Stimulated activated CD8-positive, alpha-beta memory T cell treated with anti-CD3 and anti-CD28 coated beads, Interleukin-12 subunit alpha, Interleukin-12 subunit beta, amount 100 ng/mL, for 1 hour (primary cell): ENCODE measurements at regions not wholly inside any gene's neighbourhood (a gene's known extent, or its start where the extent isn't known, plus 50 kb on each side); places are given as distances from the start of the nearest gene placed in this dataset.

Source experiments
- DNase-seq: peaks from one replicate; pipeline ENCODE4 v3.0.0-alpha.2; 2020; ENCODE audit warnings: low read depth

DNA sequence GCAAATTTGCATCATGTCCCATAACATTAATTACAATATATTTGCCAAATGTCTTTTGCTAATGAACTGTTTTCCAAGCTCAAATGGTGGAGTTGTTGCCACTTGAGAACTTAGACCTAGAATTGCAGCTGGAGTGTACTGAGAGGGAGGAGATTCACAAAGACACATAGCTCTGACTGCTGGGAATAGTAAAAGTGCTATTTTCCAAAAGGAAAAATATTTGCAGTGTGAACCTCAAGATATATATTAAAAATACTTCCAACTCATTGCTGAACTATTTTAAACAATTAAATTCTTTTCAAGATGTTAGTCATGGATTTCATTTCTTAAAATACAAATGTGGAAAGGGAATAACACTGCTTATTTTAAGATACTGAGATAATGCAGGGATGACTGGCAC, 666.8 kb upstream of the ARPP21 start:
- DNase-seq, result no peak

DNA sequence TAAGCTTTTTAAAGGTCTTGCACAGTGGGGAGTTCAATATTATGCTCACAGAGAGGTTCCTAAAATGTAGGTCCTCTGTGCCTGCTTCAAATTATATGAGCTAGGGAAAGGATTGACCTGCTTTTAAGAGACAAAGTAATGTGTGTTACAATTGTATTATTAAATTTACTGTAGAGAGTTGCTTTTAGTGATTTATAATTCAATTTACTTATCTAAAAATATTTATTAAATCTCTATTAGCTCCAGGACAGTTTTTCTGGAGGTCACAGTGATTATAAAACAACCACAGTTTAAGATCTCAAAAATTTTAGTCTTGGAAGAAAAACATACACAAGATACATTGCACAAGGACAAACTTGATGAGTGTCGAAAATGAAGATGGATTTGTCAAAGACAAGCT, 665.7 kb upstream of the ARPP21 start:
- no peak for DNase-seq

DNA sequence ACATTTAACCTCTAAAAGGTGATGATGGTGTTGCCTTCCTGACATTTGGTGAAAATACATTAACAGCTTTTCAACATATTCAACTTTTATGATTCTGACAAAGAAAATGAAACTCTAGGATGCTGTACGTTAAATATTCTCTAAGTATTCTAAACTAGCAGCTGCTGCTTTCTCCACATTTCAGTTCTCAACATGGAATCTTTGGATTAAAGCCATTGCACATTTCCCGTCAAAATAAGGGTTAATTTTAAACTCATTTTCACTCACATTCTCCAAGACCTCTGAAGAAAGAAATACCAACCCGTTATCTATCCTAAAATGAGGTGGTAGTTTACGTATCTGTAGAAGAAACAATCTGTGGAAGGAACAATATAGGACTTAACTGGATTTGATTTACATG, 655.7 kb upstream of the ARPP21 start:
- DNase-seq, result no peak

DNA sequence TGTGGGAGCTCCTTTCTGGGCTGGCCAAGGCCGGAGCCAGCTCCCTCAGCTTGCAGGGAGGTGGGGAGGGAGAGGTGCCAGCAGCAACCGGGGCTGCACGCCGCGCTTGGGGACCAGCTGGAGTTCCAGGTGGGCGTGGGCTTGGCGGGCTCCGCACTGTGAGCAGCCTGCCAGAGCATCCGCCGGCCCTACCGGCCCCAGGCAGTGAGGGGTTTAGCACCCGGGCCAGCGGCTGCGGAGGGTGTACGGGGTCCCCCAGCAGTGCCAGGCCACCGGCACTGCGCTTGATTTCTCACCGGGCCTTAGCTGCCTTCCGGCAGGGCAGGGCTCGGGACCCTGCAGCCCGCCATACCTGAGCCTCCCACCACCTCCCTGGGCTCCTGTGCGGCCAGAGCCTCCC, 651.0 kb upstream of the ARPP21 start:
- DNase-seq, result no peak

DNA sequence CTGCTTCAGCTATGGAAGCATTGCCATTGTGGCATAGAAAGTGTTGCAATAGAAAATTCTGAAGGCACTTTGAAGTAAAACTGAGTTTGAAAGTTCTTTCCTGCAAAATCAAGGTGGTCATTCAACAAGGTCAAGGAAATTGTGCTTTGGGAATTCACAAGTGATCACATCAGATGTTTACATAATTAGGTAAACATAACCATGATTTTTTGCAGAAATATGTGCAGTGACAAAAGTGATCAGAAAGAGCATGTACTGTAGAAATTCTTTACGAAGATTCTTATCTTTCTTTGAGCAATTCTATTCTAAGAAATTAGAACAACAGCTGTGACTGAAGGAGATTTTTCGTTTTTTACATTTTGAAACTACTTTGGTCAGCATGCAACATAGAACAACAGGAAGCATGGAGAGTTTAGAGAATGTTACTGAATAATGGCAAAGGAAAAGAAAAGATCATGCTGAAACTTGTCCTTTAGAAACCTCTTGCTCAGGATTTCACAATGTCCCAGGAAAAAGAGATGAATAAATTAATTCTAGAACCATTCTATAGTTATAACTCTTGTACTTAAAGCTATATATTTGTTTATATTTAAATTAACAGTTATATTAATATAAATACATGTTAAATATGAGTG, 643.4 kb upstream of the ARPP21 start:
- no peak for DNase-seq

DNA sequence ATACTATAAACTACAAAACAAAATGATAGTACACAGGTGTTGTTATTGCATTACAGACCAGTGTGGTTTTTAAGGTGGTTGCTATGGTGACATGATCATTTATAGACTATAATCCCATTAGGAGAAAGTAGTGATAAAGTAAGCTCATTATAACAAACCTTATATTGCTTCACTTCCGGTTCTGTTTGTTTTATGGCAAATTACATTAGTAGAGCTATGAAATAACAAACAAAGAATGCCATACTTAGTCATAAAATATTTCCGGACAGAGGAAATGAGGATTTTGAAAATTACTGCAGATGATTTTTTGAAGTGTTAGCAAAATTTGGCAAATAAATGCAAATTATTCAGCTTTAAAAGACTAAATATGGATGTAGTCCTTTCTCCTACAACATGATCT, 640.4 kb upstream of the ARPP21 start:
- no peak for DNase-seq

DNA sequence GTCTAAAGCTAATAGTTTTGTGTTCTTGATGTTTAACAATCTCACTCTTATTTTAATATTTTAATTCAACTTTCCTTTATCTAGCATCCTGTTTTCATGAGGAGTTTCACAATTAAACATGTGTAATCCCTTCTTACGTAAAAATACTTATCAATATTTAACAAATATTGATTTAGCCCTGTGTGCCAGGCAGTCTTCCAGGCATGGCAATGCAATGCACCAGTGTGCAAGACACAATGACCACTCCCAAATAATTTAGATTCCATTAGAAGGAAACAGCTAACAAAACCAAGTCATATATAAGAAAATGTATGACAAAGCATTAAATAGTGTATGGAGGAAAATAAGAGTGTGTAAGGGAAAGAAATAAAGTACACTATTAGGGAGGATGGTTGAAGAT, 627.1 kb upstream of the ARPP21 start:
- no peak for DNase-seq

DNA sequence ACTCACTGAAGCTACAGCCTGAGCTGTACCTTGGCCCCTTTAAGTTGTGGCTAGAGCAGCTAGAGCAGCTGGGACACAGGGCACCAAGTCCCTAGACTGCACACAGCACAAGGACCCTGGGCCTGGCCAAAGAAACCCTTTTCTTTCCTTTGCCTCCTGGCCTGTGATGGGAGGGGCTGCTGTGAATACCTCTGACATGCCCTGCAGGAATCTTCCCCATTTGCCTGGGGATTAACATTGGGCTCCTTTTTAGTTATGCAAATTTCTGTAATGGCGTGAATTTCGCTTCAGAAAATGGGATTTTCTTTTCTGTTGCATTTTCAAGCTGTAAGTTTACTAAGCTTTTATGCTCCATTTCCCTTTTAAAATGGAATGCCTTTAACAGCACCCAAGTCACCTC, 611.2 kb upstream of the ARPP21 start:
- DNase-seq, result no peak

DNA sequence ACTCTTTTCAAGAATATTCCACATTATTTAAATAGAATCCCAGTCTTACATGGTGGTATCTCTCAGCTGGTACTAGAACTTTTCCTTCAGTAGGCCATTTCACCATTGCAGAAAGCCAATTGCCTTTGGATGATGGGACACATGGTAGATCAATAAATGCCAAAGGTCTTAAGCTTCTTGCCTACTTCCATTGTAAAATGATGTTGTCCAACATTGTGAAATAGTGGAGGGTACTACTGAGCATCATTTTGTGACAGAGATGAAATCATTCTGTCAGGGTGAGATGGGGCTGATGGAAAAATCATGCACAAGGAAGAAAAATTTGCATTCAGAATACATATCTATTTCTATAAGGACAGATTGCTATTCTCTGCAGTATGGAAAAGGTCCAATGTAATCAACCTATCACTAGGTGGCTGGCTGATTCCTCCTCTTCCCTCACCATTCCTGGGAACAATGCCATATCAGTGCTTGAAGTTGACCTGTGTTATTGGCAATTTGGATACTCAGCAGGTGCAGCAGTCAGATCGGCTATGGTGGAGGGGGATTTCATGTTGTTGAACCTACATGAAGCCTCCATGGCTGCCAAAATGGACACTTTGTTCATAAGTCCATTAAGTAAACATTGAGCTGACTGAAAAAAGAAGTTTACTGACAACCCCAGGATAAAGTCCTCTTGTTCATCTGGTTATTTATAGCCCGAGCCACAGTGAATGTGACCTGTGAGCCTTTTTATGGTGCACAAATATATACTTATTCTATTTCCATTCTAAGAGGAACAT, 596.9 kb upstream of the ARPP21 start:
- DNase-seq, result no peak

DNA sequence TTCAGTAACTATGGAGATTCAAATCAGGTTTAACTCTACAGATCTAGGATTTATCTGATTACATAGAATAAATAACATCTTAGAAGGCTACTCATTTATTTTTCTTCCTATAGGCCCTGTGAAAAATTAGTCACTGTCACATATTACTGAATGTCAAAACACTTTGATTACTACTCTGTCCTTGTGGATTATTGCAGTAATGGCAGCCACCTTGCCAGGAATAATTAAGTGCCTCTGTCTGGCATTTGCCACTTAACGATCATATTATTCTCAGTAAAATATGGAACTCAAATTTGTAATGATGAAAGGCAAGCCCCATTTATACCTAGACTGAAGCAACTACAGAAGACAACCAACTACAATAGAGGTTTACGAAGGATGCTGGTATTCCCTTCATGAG, 596.3 kb upstream of the ARPP21 start:
- DNase-seq, result no peak

DNA sequence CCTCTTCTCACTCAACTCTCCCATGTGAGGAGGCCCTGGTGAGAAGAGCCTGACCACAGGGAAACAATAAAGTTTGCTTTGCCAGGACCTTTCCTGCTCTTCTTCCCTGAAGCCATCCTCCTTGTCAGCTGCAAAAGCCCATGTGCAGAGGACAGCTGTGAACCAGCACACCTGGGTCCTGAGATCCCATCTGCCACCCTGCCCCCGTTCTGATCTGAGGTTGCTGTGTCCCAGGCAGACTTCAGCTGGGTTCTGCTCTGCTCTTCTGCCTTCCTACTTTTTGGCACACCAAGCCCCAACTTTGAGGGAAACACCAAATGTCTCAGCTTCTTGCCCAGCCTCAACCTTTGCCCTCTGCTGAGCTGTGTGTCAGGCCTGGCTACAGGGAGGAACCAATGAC, 595.1 kb upstream of the ARPP21 start:
- DNase-seq, result no peak

DNA sequence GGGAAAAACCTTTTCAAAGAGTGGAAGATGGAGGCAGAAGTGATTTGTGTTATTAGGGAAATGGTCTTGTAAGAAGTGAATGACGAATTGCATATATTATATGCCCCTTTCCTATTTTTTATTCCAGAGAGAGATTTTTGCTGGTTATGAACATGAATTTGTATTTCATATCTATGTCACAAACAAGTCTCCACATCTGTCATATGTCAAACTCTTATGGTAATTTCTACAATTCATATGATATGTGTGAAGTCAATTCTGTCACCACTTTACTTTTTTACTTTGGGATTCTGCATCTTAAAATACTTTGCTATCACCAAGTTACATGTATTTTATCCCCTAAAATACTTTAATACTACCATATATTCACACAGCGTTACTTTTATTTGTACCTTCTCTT, 594.2 kb upstream of the ARPP21 start:
- no peak for DNase-seq

DNA sequence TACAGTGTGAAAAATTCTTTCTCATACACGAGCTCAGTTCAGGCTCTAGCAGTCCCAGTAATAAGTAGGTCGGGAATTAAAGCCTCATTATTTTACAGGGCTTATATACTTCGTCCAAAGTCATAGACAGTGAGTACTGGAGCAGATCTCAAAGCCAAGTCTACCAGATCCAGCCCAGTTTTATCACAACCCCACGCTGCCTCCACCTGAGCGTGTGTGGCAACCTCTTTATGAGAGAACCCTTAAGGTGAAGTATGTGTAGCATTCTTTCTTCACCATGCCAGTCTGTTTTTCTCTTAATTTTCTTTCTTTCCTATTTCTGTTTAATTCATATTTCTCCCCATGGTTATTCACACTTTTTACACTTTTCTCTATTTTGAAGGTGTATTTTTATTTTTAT, 574.6 kb upstream of the ARPP21 start:
- no peak for DNase-seq

DNA sequence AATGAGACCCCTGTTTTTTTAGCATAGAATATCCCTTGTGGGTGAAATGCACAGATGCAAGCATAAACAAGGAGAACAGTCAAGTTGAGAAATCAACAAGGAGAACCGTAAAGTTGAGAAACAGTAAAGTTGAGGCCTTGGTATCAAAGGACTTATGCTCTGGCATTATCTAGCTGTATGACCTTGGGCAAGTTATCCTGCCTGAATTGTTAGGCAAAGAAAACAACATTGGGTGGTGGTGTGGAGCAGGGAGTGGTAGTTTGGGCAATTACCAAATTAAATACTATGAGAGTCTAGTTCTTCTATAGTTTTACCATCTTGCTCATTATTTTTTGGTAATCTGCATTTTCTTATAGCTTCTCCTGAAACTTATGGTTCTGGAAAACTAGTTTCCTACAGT, 573.4 kb upstream of the ARPP21 start:
- DNase-seq, result no peak

DNA sequence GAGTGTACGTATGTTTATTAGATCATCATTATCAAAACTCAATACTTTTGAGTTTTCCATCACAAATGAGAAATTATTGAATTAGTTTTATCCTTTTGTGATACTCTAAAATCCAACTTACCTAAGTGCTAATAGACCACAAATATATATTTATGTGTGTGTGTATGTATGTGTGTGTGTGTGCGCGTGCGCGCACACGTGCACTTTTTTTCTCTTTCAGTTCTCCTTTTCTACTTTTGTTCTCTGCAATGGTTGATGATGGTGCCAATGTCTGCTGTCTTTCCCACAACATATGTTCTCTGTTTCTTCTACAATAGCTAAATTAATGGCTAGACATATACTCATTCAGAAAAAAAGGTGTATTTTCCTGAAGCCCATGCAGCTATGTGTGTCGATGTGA, 571.6 kb upstream of the ARPP21 start:
- DNase-seq, result no peak

DNA sequence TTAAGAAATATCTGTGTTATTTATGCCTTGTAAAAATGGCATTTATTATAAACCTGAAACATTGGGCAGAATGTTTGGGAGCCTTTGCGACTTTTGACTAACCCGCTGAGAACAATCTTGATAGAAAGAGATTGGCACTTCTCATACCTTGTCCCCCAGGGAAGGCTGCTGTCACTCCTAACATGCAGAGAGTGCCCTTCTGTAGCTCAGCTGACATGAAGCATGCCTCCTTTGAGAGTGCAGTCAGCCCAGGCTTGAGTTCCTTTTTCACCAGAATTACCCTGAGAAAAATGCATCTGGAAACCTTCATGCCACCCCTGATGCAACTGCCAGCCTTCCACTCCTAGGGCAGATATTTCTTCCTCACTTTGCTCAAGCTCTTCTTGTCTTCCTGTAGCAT, 569.2 kb upstream of the ARPP21 start:
- no peak for DNase-seq

DNA sequence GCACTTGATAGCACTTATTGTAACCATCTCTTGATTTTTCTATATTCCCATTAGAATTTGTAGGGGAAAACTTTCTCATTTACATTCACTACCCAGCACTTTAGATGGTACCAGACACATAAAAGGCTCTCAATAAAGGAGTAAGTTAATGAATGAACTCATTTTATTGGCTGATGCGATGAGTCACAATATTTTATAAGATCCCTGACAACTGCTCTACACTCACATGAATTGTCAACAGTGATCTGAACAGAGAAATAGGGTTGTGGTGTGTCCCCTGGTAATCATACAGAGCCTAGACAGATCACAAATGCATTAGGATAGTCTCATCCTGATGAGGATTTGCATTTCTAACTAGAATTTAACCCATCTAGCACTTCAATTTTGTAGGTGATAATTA, 567.6 kb upstream of the ARPP21 start:
- no peak for DNase-seq

DNA sequence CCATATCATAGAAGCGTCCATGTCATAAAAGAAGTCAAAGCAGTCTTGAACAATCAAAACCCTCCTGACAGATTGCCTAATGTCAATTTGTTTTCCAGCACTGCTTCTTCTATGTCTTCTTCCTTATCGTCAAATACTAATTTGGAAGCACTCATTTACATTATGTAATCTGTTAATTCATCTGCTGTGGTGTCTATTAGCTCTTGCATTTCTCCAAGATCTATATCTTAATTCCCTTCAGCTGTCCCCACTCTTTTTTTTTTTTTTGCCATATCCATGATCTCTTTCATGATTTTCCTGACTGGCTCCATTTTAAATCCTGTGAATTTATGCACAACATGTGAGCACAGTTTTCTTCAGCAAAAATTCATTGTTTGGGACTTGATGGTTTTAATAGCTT, 560.5 kb upstream of the ARPP21 start:
- DNase-seq, result no peak

DNA sequence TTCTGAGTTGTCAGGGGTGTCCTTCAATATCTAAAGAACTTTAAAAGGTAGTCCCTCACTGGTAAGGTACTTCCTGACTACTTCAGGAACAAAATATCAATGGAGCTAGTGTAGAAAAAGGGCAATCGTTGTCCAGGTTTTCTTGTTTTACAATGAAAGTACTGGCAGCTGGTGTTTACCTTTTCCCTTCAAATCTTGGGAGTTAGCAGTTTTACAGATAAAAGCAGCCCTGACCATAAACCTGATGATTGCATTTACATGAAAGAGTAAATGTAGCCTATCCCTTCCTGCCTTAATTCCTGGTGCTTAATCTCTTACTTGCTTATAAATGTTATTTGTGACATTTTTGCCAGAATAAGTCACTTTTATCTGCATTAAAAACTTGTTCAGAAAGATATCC, 559.9 kb upstream of the ARPP21 start:
- DNase-seq, result no peak

DNA sequence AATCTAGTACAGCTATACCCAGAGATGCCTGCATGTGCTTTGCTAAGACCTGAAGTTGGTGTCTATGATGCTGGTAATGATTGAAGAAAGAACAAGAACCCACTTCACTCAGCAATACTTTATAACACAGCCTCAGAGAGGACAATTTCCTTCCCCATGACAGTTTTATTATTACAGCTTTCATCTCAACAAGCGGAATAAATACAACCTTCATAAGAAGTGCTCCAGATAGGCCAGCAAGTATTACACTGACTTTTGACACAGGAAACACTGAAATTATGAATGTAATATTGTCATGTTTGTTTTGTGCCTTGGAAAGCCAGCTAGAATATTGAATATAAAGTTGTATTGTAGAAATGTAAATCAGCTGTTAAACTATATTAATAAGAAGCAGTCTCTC, 557.4 kb upstream of the ARPP21 start:
- DNase-seq, result no peak

DNA sequence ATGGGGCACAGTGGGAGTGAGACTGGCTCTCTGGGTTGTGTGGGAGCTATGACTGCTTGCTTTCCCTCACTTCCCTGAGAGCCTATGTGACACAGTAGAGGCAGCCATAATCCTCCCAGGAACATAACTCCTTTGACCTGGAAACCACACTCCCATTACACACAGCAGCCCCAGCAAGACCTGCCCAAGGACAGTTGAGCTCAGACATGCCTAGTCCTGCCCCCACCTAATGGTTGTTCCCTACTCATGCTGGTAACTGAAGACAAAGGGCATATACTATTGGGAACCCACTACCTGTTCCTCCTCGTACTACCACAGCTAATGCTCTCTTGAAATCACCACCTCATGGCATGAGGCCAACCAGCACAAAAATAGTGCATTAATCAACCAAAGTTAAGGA, 550.4 kb upstream of the ARPP21 start:
- no peak for DNase-seq

DNA sequence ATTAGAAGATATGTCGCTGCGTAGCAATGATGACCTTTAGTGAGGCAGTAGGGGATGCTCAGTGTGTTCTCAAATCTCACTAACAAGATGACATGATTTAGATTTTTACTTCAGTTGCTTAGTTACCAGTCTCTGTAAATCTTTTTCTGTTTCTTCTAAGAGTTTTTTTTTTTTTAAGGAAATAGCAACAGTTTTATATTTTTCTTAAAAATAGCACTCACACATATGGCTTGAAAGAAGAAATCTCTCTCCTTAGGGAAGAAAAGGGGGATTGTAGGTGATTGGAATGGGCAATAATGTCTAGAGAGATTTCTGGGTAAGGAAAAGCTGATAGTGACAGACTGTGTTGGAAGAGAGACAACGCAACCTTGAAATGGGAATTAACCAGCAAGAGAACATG, 524.6 kb upstream of the ARPP21 start:
- no peak for DNase-seq

DNA sequence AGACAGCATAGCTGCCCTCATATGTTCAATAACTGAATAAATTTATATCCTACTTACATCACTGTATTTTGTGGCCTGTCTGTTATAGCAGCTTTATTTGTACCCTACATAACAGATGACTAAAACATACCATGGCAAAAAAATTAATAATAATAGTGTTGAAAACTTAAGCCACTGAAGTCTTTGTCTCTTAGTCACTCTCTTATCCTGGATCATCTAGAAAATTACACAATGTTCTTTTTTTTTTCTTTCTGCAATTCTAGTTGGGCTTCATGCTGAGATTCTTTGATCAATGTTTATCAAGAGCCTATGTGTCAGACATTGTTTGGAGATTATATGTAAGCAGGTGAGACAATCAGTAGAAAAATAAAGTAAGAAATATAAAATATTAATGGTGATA, 519.3 kb upstream of the ARPP21 start:
- DNase-seq, result no peak

DNA sequence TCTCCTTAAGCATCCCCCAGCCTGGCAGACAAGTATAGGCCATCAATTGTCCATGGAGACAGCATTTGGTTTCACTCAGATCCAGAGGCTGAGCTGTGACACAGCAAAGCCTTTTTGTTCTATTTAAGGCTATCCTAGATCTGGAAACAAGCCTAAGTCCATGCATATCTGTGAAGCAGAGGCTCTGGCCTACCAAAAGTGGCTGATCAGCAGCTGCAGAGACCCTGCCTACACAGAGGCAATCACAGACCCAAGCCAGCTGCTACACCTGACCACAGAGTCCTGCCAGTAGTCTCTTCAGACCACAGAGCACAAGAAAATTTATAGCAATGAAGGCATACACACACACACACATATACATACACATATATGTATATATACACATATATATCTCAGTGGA, 501.7 kb upstream of the ARPP21 start:
- no peak for DNase-seq
